HuH-7.5 (cell line): ENCODE measurements at regions not wholly inside any gene's neighbourhood (a gene's known extent, or its start where the extent isn't known, plus 50 kb on each side); places are given as distances from the start of the nearest gene placed in this dataset.
"Not testable (repeated sequence)": the region's sequence is repeated elsewhere in the genome, so short reads cannot be mapped to it uniquely, and the experiment has no call there.

Experiments
- DNase-seq: peaks from one replicate; pipeline ENCODE4 v3.0.0; 2011; ENCODE audit warnings: low spot score

DNA sequence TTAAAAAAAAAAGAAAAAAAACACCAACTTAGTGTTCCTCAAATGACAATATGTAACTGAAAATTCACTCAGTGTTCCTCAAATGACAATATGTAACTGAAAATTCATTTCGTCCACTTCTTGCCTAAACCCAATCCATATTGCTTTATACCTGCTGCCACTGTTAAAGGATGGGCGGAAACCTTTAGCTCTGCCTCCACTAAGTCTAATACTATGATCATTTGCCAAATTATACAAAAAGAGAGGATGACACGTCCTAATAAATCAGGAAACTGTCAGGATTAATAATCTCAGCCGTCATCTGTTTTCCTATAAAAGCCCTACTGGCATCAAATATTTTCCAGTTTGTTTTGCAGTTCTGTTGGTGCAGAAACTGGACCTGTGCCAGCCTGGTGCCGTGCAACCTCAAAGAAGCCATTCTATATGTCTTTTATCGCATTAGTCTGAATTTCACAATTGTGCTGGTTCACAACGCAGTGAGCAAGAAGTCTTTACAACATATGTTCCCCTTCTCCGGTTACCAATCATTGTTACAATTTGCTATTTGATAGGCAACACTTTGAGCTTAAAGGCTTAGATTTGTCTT lies 160.4 kb upstream of the KCNH8 start:
- no peak for DNase-seq

GRCh38 chr3:18987070-18987469 lies 161.2 kb upstream of the KCNH8 start:
- no peak for DNase-seq

- DNase-seq = no peak
These were observed 165.4 kb upstream of the KCNH8 start for GRCh38 chr3:18982920-18983319.

DNA sequence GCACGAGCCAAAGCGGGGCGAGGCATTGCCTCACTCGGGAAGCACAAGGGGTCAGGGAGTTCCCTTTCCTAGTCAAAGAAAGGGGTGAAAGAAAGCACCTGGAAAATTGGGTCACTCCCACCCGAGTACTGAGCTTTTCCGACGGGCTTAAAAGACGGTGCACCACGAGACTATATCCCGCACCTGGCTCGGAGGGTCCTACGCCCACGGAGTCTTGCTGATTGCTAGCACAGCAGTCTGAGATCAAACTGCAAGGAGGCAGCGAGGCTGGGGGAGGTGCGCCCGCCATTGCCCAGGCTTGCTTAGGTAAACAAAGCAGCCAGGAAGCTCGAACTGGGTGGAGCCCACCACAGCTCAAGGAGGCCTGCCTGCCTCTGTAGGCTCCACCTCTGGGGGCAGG lies 172.2 kb upstream of the KCNH8 start:
- DNase-seq = not testable (repeated sequence)

DNA sequence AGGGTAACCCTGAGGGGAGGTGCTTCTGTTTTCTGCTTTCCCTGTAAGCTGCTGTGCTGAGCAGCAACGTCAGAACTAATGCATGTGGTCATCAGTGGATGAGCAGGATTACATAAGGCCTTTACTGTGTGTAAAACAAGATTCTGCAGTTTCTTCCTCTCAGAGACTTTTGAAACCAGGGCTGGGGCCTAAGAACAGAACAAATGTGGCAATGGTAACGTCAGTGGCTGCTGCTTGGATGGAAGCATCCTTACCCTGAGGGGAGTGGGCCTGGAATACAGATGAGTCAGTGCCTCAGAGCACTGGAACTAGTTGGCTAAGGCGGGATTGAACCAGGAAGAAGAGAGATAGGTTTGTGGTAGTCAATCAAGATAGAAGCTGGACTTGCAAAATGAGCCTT lies 180.2 kb upstream of the KCNH8 start:
- DNase-seq = no peak

DNA sequence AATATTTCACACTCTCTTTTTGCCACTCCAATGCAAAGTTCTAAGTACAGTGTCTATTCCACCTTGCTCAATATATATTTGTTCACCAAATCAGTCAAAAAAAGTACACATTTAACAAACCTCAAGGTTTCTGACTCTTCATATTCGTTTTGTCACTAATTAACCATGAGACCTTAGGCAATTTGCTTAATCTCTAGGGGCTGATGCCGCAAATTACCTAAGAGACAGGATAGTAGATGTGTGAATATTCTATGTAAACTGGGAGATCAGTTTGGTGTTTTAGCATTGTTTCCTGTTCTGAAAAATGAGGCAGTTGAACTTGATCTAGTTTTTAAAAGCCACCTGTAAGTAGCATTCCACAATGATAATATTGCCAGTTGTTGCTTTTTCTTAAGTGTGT lies 182.5 kb upstream of the KCNH8 start:
- no peak for DNase-seq

DNA sequence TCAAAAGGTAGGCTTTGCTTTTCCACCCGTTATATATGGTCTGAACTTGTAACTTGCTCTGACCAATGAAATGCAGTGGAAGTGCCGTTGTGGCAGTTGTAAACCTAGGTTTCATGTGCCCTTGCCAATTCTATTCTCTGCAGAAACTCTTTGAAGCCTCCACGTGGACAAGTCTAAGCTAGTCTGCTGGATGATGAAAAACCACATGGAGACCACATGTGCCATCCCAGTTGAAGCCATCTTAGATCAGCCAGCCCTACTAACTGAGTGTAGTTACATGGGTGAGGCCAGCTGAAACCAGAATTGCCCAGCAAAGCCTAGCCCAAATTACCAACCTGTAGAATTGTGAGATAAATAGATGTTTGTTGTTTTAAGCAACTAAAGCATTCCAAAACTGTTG lies 183.7 kb upstream of the KCNH8 start:
- no peak for DNase-seq

DNA sequence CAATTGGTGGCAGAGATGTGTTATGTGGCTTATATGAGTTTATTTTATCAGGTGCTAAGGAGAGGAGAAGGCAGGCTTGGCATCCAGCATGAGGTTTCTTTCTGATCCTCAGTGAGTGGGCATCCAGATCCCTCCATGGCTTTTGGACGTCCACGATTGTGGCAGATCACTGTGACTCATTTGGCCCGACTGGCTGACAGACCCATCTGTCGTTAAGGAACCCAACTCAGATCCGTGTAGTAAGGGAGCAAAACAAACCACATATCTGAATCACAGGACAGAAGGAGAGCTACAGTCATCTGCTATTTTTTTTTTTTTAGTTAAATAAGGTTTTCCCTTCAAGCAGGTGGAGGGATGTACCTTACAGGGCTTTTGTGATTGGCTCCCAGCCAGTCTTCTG lies 197.0 kb upstream of the KCNH8 start:
- no peak for DNase-seq

DNA sequence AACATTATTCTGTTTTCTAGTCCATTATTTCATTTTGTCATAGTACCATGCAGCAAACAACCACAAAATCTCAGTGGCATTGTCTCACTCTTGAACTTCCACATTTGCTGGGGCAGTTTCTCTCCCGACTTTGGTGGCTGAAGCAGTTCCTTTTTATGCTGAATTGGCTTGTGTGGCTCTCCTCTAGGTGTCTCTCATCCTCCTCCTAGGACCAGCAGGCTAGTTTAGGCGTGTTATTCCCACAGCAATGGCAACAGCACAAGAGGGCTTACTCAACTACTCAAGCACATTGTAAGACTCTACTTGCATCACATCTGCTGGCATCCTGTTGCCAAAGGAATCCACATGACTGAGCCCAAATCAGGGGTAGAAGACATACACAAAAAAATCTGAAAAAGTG lies 201.8 kb upstream of the KCNH8 start:
- DNase-seq = no peak

- DNase-seq = peak; percentile 7
These were observed 210.7 kb upstream of the KCNH8 start for GRCh38 chr3:18937574-18937973.

- DNase-seq = no peak
These were observed 229.2 kb upstream of the KCNH8 start for GRCh38 chr3:18919158-18919557.

DNA sequence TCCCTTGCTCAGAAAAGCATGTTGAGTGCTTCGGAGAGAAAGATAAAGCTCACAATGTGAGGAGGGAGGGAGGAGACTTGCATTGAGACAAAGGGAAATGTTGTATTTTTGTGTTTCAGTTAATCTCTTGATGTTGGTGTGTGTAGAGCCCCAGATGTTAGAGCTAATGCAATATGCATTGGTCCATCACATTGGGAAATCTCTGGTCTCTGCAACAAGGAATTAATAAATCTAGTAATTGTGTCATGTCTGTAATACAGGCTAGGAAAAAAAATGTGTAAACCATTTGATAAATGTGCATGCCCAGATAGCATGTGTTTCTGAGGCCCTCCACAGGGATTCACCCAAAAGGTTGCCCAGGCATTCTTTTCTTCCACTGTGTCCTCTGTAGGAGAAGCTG lies 230.4 kb upstream of the KCNH8 start:
- no peak for DNase-seq

GRCh38 chr3:18902081-18902793 lies 246.1 kb upstream of the KCNH8 start:
- no peak for DNase-seq

DNA sequence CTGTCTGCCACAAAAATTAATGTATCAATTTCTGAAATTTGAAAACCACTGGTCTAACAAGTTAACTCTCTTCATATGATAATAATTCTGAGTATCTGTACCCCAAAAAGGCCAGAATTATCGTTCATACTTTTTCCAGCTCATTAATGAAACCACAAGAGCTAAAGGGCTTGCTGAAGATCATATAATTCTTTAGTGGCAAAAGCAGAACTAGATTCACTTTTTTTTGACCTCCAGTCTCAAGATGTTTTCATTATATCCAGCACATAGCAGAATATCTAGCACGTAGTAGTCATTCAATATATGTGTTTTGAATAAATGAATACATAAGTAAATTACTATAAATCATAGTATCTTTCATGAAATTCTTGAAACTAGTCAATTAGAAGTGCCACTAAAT lies 246.7 kb upstream of the KCNH8 start:
- DNase-seq = no peak

- DNase-seq = no peak
These were observed 247.3 kb upstream of the KCNH8 start for GRCh38 chr3:18900994-18901393.

- DNase-seq = no peak
These were observed 249.4 kb upstream of the KCNH8 start for GRCh38 chr3:18898911-18899310.

DNA sequence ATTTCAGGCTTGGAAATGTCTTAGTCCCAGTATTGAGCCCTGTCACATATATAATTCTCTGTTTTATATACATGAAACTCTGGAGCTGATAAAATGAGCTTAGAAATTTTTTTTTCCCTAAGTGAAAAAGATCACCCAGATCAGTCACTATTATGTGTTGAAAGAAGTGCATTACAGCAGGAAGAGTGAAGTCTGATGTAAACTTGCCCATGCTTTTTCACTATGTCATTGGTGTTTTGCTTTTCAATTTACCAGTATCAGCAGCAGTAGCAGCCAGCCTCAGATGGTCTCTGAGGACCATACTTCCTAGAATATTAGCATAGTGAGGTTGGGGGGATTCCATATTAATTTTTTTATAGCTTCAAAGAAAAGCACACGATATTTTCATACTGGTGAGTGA lies 255.6 kb upstream of the KCNH8 start:
- no peak for DNase-seq

DNA sequence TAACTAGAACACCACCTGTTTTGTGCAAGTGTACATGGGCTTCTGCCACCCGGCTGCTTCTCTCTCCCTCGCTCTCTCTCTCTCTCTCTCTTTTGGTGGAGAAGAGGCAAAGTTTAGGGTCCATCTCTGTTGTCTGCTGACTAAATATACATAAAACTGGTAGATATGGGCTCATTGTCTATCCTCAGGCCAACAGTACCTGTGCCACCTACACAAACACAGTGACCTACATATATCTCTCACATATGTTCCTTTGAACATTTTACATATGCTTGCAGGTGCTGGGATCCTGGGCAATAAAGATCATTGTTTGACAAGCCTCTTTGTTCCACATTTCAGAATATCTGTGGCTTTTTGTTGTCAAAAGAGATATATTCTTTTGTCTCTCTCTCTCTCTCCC lies 256.3 kb upstream of the KCNH8 start:
- no peak for DNase-seq

DNA sequence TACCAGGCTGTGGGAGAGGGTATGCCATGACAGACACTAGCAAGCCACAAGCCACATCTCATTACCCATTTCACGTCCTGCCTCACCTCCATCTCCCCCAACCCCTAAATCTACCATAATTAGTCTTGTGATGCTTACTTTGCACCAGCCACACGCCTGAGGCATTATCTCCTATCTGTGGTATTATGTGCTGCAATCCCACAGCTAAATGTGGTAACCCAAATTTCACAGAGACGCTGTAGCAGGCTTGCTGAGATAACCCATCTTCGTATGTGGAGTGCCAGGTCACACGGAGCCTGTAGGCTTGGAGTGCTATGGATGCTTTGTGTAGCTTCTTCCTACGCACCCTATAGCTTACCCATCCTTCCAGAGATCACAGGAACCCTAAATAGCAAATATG lies 256.7 kb upstream of the KCNH8 start:
- DNase-seq = no peak

- no peak for DNase-seq
These were observed 257.9 kb upstream of the KCNH8 start for GRCh38 chr3:18890449-18890848.

GRCh38 chr3:18888819-18889218 lies 259.5 kb upstream of the KCNH8 start:
- no peak for DNase-seq

- no peak for DNase-seq
These were observed 259.9 kb upstream of the KCNH8 start for GRCh38 chr3:18888370-18888769.

- DNase-seq = no peak
These were observed 262.0 kb upstream of the KCNH8 start for GRCh38 chr3:18886331-18886730.

DNA sequence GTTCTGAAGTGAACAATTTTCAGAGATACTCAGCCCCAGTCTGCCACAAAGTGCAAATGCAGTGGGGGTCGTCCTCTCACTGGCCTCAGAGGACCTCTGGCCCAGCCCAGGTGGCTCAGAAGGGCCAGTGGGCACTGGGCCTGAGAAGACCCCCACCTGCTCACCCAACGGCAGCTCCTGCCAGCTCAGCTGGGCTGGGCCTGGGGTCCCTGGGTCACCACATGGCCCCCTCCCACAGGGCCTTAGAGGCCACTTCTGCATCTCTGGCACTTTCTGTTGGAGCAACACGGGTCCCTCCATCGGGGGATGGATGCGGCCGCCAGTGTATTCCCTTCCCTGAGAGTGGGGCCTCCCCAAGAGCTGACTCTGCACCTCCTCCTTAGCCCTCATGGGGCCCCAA lies 262.7 kb upstream of the KCNH8 start:
- no peak for DNase-seq
